WTC11 (cell line): ENCODE measurements at regions not wholly inside any gene's neighbourhood (a gene's known extent, or its start where the extent isn't known, plus 50 kb on each side); places are given as distances from the start of the nearest gene placed in this dataset.
A peak's percentile ranks its signal among the peaks of the same experiment; 100 is the strongest.

Experiments
- ATAC-seq: fragments of 200-7000 bp; cut with Tn5 transposase; 2 replicates; pipeline ENCODE4 v1.10.0; 2021; ENCODE audit warnings: mild to moderate bottlenecking, moderate library complexity
- CTCF ChIA-PET: fragments of 300-600 bp; sonication (Branson Sonifier 250); formaldehyde crosslinking; loops from one replicate; lab custom pipeline; 2021; ENCODE audit warnings: antibody characterized with exemption; lab: Charles Lee
- POLR2A ChIA-PET: fragments of 350-600 bp; sonication (Branson Sonifier 250); formaldehyde crosslinking; loops from one replicate; lab custom pipeline; 2021; ENCODE audit warnings: antibody characterized with exemption; lab: Charles Lee
- DNase-seq: peaks from one replicate; pipeline ENCODE4 v3.0.0; 2021; ENCODE audit warnings: low spot score
- H3K27ac Mint-ChIP-seq: 2 replicates; pipeline ENCODE4 v1.8.0; 2021; ENCODE audit warnings: mixed read lengths
- H3K27me3 Mint-ChIP-seq: 2 replicates; pipeline ENCODE4 v1.8.0; 2021; ENCODE audit warnings: low read depth, mild to moderate bottlenecking, moderate library complexity, mixed read lengths
- H3K36me3 Mint-ChIP-seq: 2 replicates; pipeline ENCODE4 v1.8.0; 2021; ENCODE audit warnings: mixed read lengths
- H3K4me1 Mint-ChIP-seq: 2 replicates; pipeline ENCODE4 v1.8.0; 2022; ENCODE audit warnings: mixed read lengths
- H3K4me3 Mint-ChIP-seq: 2 replicates; pipeline ENCODE4 v1.8.0; 2021; ENCODE audit warnings: mild to moderate bottlenecking, moderate library complexity, mixed read lengths
- H3K9me3 Mint-ChIP-seq: 2 replicates; pipeline ENCODE4 v1.8.0; 2021; ENCODE audit warnings: mixed read lengths
- ATF1 ChIP-seq: sonication (generic); formaldehyde crosslinking; IDR thresholded peaks from 2 replicates; pipeline ENCODE4 v1.8.1; 2023; ENCODE audit warnings: mild to moderate bottlenecking, moderate library complexity, missing genetic modification reagents
- CDX4 ChIP-seq: fragments of 250-450 bp; sonication (Bioruptor Pico); IDR thresholded peaks from 2 replicates; pipeline ENCODE4 v1.9.0; 2021; ENCODE audit warnings: moderate library complexity, mild to moderate bottlenecking, inconsistent platforms, borderline replicate concordance
- ERG ChIP-seq: fragments of 250-450 bp; sonication (Bioruptor Pico); IDR thresholded peaks from 2 replicates; pipeline ENCODE4 v1.8.0; 2021; ENCODE audit warnings: mild to moderate bottlenecking
- GABPB1 ChIP-seq: sonication (generic); formaldehyde crosslinking; IDR thresholded peaks from 2 replicates; pipeline ENCODE4 v1.8.1; 2023; ENCODE audit warnings: mild to moderate bottlenecking, missing genetic modification reagents
- NFE2L1 ChIP-seq: sonication (generic); formaldehyde crosslinking; IDR thresholded peaks from 2 replicates; pipeline ENCODE4 v1.8.1; 2023; ENCODE audit warnings: missing genetic modification reagents
- NFYB ChIP-seq: sonication (generic); formaldehyde crosslinking; conservative IDR thresholded peaks from 2 replicates; pipeline ENCODE4 v1.8.0; 2022; ENCODE audit warnings: low read depth, missing genetic modification reagents
- NR1H2 ChIP-seq: sonication (generic); formaldehyde crosslinking; IDR thresholded peaks from 2 replicates; pipeline ENCODE4 v1.9.0; 2021; ENCODE audit warnings: mild to moderate bottlenecking, moderate library complexity, missing genetic modification reagents
- NR2C2 ChIP-seq: sonication (generic); formaldehyde crosslinking; IDR thresholded peaks from 2 replicates; pipeline ENCODE4 v1.8.0; 2022; ENCODE audit warnings: mild to moderate bottlenecking, missing genetic modification reagents
- NR3C1 ChIP-seq: sonication (generic); formaldehyde crosslinking; conservative IDR thresholded peaks from 2 replicates; pipeline ENCODE4 v1.8.1; 2023; ENCODE audit warnings: low read depth, mild to moderate bottlenecking, missing genetic modification reagents
- PREB ChIP-seq: sonication (generic); formaldehyde crosslinking; IDR thresholded peaks from 2 replicates; pipeline ENCODE4 v1.8.1; 2022; ENCODE audit warnings: mild to moderate bottlenecking, missing genetic modification reagents, moderate library complexity, borderline replicate concordance
- RORB ChIP-seq: fragments of 250-450 bp; sonication (Bioruptor Pico); IDR thresholded peaks from 2 replicates; pipeline ENCODE4 v1.9.0; 2021; ENCODE audit warnings: mild to moderate bottlenecking
- ZNF232 ChIP-seq: sonication (generic); formaldehyde crosslinking; IDR thresholded peaks from 2 replicates; pipeline ENCODE4 v1.8.0; 2022; ENCODE audit warnings: mild to moderate bottlenecking, missing genetic modification reagents
- ZNF263 ChIP-seq: sonication (generic); formaldehyde crosslinking; IDR thresholded peaks from 2 replicates; pipeline ENCODE4 v1.8.1; 2022; ENCODE audit warnings: low read depth, mild to moderate bottlenecking, moderate library complexity, missing genetic modification reagents
- ZNF423 ChIP-seq: fragments of 250-450 bp; sonication (Bioruptor Pico); IDR thresholded peaks from 2 replicates; pipeline ENCODE4 v2.1.2; 2022; ENCODE audit warnings: mild to moderate bottlenecking, moderate library complexity
- TF ChIP-seq, protein P1 (sequence below): fragments of 250-450 bp; sonication (Bioruptor Pico); conservative IDR thresholded peaks from 2 replicates; pipeline ENCODE4 v1.9.0; 2021; ENCODE audit warnings: mild to moderate bottlenecking
- TF ChIP-seq, protein P2 (sequence below): sonication (generic); formaldehyde crosslinking; conservative IDR thresholded peaks from 2 replicates; pipeline ENCODE4 v1.8.1; 2022; ENCODE audit warnings: mild to moderate bottlenecking, missing genetic modification reagents
- TF ChIP-seq, protein P3 (sequence below): sonication (generic); formaldehyde crosslinking; IDR thresholded peaks from 2 replicates; pipeline ENCODE4 v1.8.1; 2023; ENCODE audit warnings: mild to moderate bottlenecking, moderate library complexity, missing genetic modification reagents

DNA sequence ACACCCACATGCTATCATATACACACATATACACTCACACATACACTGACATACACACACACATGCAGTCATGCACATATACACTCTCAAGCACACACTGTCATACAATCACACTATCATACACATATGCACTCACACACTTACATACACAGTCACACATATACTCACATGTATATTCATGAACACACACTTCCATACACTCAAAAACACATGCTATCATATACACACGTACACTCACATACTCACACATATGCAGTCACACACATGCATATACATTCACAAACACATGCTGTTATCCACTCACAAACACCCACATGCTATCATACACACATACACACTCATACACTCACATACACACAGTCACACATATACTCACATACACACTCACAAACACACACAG, 71.0 kb upstream of the PLXNA4 start (continued):
- TF ChIP-seq, protein P1, sequence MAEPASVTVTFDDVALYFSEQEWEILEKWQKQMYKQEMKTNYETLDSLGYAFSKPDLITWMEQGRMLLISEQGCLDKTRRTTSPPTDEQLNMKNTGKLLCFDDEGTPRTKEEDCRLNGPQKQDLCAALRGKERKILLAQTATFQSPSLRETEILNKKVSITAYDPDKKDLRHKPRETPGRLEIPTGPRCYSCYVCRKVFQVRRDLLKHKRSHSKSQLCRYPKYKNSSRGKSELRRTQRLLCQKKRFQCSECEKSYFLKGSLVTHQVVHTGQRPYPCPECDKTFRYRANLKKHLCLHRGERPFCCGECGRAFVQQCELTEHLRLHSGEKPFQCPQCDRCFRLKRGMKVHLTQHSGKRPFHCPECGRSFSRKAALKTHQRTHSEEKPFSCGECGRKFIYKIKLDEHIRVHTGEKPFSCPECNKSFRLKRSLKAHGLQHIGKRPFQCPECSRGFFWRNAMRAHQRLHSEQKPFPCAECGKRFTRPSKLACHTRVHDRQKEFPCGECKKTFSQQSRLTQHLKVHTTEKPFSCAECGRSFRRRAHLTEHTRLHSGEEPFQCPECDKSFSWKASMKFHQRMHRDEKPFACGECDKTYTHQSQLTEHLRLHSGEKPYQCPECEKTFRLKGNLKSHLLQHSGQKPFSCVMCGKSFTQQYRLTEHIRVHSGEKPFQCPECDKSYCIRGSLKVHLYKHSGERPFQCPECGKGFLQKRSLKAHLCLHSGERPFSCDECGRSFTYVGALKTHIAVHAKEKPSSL (CRISPR knock-in tag), result no peak

GRCh38 chr7:132646052-132646451, 69.8 kb upstream of the PLXNA4 start:
- POLR2A ChIA-PET, result no interaction called here
- DNase-seq (no peak), ATAC-seq (peak; percentile 40)

DNA sequence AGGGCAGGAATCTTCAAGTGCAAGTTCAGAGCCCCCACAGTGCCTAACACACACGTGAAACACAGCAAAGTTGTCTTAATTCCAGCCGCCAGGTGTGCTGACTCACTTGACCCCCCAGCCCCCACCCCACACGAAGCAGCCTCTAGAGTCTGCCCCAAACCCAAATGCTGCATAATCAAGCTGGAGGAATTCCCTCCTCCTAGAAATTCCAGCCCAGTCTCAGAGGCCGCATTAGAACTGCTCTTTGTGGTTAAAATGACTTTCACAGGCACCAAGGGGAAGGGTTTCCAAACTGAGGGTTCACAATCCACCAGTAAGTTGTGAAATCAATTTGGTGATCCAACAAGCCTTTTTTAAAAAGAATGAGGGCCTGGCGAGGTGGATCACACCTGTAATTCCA, 67.0 kb upstream of the PLXNA4 start:
- H3K36me3 Mint-ChIP-seq, result no peaks in the 10 kb centered on the region
- peak overlapping the region; percentile 16; the same call in 1 of the 2 replicates for H3K27ac Mint-ChIP-seq
- ChIA-PET CTCF (interaction anchor here (0.6 to 4.3 kb wide), 3 partner anchors 11 to 332 kb away, joined by 6 to 31 read pairs (median 8); no protein-coding TSS in a partner anchor), POLR2A (no interaction called here)
- H3K9me3 Mint-ChIP-seq, result no peaks in the 10 kb centered on the region
- ATAC-seq (peak; percentile 73), DNase-seq (peak; percentile 21)
- H3K27me3 Mint-ChIP-seq, result peaks cover 36% of the 10 kb centered on the region
- H3K4me3 Mint-ChIP-seq, result no peak overlapping the region
- no peak for TF ChIP-seq PREB
- 0 out of 2 replicates have a peak, but pooled peaks have one; percentile 20 for TF ChIP-seq NFE2L1 (CRISPR knock-in tag)
- peaks cover 37% of the 10 kb centered on the region for H3K4me1 Mint-ChIP-seq

More at GRCh38 chr7:132646052-132646451, 69.8 kb upstream of the PLXNA4 start:
- H3K4me1 Mint-ChIP-seq, result peaks cover 39% of the 10 kb centered on the region
- CTCF ChIA-PET, result interaction anchor here (1.1 to 4.3 kb wide), 4 partner anchors 8 to 128 kb away, joined by 3 to 31 read pairs (median 6); no protein-coding TSS in a partner anchor
- no peak overlapping the region for H3K4me3 Mint-ChIP-seq
- H3K9me3 Mint-ChIP-seq, result no peaks in the 10 kb centered on the region
- TF ChIP-seq NR3C1 (CRISPR knock-in tag), result no peak
- TF ChIP-seq GABPB1 (CRISPR knock-in tag), result no peak
- no peak for TF ChIP-seq NR2C2 (CRISPR knock-in tag)
- TF ChIP-seq ZNF263 (CRISPR knock-in tag), result no peak
- TF ChIP-seq, protein P2, sequence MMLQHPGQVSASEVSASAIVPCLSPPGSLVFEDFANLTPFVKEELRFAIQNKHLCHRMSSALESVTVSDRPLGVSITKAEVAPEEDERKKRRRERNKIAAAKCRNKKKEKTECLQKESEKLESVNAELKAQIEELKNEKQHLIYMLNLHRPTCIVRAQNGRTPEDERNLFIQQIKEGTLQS (CRISPR knock-in tag), result no peak
- TF ChIP-seq RORB, result no peak
- TF ChIP-seq ZNF423 (CRISPR knock-in tag), result no peak
- TF ChIP-seq ZNF232 (CRISPR knock-in tag), result no peak
- TF ChIP-seq, protein P1 (CRISPR knock-in tag), result no peak
- no peak for TF ChIP-seq ERG
- TF ChIP-seq, protein P3, sequence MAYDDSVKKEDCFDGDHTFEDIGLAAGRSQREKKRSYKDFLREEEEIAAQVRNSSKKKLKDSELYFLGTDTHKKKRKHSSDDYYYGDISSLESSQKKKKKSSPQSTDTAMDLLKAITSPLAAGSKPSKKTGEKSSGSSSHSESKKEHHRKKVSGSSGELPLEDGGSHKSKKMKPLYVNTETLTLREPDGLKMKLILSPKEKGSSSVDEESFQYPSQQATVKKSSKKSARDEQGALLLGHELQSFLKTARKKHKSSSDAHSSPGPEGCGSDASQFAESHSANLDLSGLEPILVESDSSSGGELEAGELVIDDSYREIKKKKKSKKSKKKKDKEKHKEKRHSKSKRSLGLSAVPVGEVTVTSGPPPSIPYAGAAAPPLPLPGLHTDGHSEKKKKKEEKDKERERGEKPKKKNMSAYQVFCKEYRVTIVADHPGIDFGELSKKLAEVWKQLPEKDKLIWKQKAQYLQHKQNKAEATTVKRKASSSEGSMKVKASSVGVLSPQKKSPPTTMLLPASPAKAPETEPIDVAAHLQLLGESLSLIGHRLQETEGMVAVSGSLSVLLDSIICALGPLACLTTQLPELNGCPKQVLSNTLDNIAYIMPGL, result no peak
- TF ChIP-seq ATF1 (CRISPR knock-in tag), result no peak
- TF ChIP-seq CDX4 (CRISPR knock-in tag), result no peak
- no peak for TF ChIP-seq NFYB (CRISPR knock-in tag)
- no peak for TF ChIP-seq NR1H2 (CRISPR knock-in tag)
- TF ChIP-seq, all 79 proteins: peak for 0
- H3K36me3 Mint-ChIP-seq, result no peaks in the 10 kb centered on the region
- H3K27me3 Mint-ChIP-seq, result peaks cover 14% of the 10 kb centered on the region
- no peak overlapping the region for H3K27ac Mint-ChIP-seq
